K562 (cell line): ENCODE measurements at regions not wholly inside any gene's neighbourhood (a gene's known extent, or its start where the extent isn't known, plus 50 kb on each side); places are given as distances from the start of the nearest gene placed in this dataset.

ENCODE experiments used
- ATAC-seq: fragments of 200-7000 bp; cut with Tn5 transposase; 3 replicates; pipeline ENCODE4 v1.9.1; 2020; ENCODE audit warnings: moderate library complexity
- BruUV-seq: library from RNA; stranded (reverse); fragments of 400-500 nt; replicated peaks from 2 replicates; lab custom pipeline; 2021; lab: Mats Ljungman, UMichigan
- CTCF ChIA-PET: fragments of 300-600 bp; formaldehyde crosslinking; extraction: SDS; loops from one replicate; lab custom pipeline; 2021; ENCODE audit warnings: low intra/inter-chr PET ratio; lab: Yijun Ruan, JAX
- POLR2A ChIA-PET: fragments of 300-600, 350-650 bp; sonication (Branson Sonifier 250); formaldehyde crosslinking; extraction: SDS; loops from one replicate; lab custom pipeline; 2021; ENCODE audit warnings: antibody characterized with exemption, inconsistent platforms; lab: Yijun Ruan, JAX
- DNase-seq, 4 experiments: peaks; one replicate each; pipeline versions ENCODE4 v3.0.0 to v3.0.0-alpha.2; 2011 to 2018; ENCODE audit warnings: low spot score in 3 of 4, mixed read lengths in 3 of 4; ENCODE audit errors: extremely low read depth in 1 of 4
- FAIRE-seq: peaks from 2 replicates; lab custom pipeline; 2011; peaks lifted over from hg19 to GRCh38; lab: Jason Lieb, UNC
- H2AFZ ChIP-seq: 2 replicates; pipeline ENCODE4 v1.6.0; 2011; ENCODE audit warnings: low read depth, low read length, control low read depth, inconsistent platforms
- H3K27ac ChIP-seq: fragments of 200-600 bp; 3 replicates; pipeline ENCODE4 v1.8.0; 2011; ENCODE audit warnings: low read depth, mild to moderate bottlenecking, control low read depth, inconsistent platforms, low read length, moderate library complexity, mixed read lengths; ENCODE audit errors: extremely low read depth
- H3K27me3 ChIP-seq, 2 experiments: fragments of 300-600 bp in 1 of 2; 2 replicates in 1 of 2; 3 replicates in 1 of 2; pipeline versions ENCODE4 v1.6.0 to v1.8.0; 2011; ENCODE audit warnings: inconsistent platforms in 2 of 2, low read length in 2 of 2, mild to moderate bottlenecking in 1 of 2, mixed read lengths in 1 of 2, moderate library complexity in 1 of 2; ENCODE audit not compliant: control insufficient read depth in 2 of 2, insufficient read depth in 2 of 2
- H3K36me3 ChIP-seq: fragments of 300-600 bp; 3 replicates; pipeline ENCODE4 v1.8.0; 2011; ENCODE audit warnings: mild to moderate bottlenecking, low read length, inconsistent platforms; ENCODE audit not compliant: control insufficient read depth, insufficient read depth
- H3K4me1 ChIP-seq, 2 experiments: fragments of 200-600 bp in 1 of 2; replicated peaks in 1 of 2; 2 replicates in 1 of 2; 3 replicates in 1 of 2; pipeline versions ENCODE4 v1.5.1 to v1.8.0; 2011; ENCODE audit warnings: inconsistent platforms in 2 of 2, low read length in 2 of 2, mild to moderate bottlenecking in 1 of 2, mixed read lengths in 1 of 2, moderate library complexity in 1 of 2; ENCODE audit not compliant: control insufficient read depth in 2 of 2, insufficient read depth in 2 of 2
- H3K4me2 ChIP-seq: 2 replicates; pipeline ENCODE4 v1.6.1; 2011; ENCODE audit warnings: low read length, control low read depth, inconsistent platforms, mixed read lengths; ENCODE audit not compliant: insufficient read depth
- H3K4me3 ChIP-seq: fragments of 200-600 bp; sonication (generic), shearing (Covaris generic); 2 replicates; pipeline ENCODE4 v1.5.1; 2016; ENCODE audit warnings: control low read depth, inconsistent platforms
- H3K79me2 ChIP-seq: fragments of 200-600 bp; 3 replicates; pipeline ENCODE4 v1.8.0; 2011; ENCODE audit warnings: low read length, inconsistent platforms; ENCODE audit not compliant: control insufficient read depth, insufficient read depth
- H3K9ac ChIP-seq, 2 experiments: 2 replicates each; pipeline versions ENCODE4 v1.6.0 to v1.6.1; 2011; ENCODE audit warnings: low read depth in 2 of 2, low read length in 2 of 2, control low read depth in 1 of 2, inconsistent platforms in 1 of 2, mild to moderate bottlenecking in 1 of 2, mixed read lengths in 1 of 2; ENCODE audit not compliant: insufficient read depth in 1 of 2
- H3K9me1 ChIP-seq: one replicate; pipeline ENCODE4 v1.6.0; 2011; ENCODE audit warnings: inconsistent platforms, mild to moderate bottlenecking, low read length, moderate library complexity; ENCODE audit not compliant: control insufficient read depth, insufficient read depth
- H3K9me3 ChIP-seq: replicated peaks from 2 replicates; pipeline ENCODE4 v1.5.1; 2011; ENCODE audit warnings: low read depth, low read length, inconsistent platforms; ENCODE audit not compliant: control insufficient read depth, insufficient read depth
- H4K20me1 ChIP-seq: replicated peaks from 2 replicates; pipeline ENCODE4 v1.6.1; 2011; ENCODE audit warnings: low read length, inconsistent platforms, mixed read lengths; ENCODE audit not compliant: control insufficient read depth, insufficient read depth
- FOXK2 ChIP-seq, 2 experiments: fragments of 450-650 bp; IDR thresholded peaks in 1 of 2; conservative IDR thresholded peaks in 1 of 2; 2 replicates each; pipeline ENCODE4 v1.6.1; 2016; ENCODE audit warnings: low read depth in 2 of 2, mild to moderate bottlenecking in 1 of 2
- MEIS2 ChIP-seq: fragments of 450-650 bp; IDR thresholded peaks from 2 replicates; pipeline ENCODE4 v1.6.1; 2014; ENCODE audit warnings: mild to moderate bottlenecking; ENCODE audit not compliant: partially characterized antibody
- MYC ChIP-seq, 2 experiments: fragments of 250-450 bp in 1 of 2; sonication (Bioruptor Pico) in 1 of 2; IDR thresholded peaks; 2 replicates each; pipeline versions ENCODE4 v1.5.1 to v1.6.1; 2012 to 2021; ENCODE audit warnings: low read depth in 2 of 2, borderline replicate concordance in 1 of 2, improper control_type of control experiment in 1 of 2, low read length in 1 of 2, mild to moderate bottlenecking in 1 of 2, moderate library complexity in 1 of 2
- STAT5B ChIP-seq: fragments of 250-450 bp; sonication (Bioruptor Pico); IDR thresholded peaks from 2 replicates; pipeline ENCODE4 v1.8.0; 2021; ENCODE audit warnings: mild to moderate bottlenecking, inconsistent platforms
- THRAP3 ChIP-seq: fragments of 450-650 bp; IDR thresholded peaks from 2 replicates; pipeline ENCODE4 v1.6.1; 2016; ENCODE audit warnings: mild to moderate bottlenecking, inconsistent platforms, borderline replicate concordance
- WGBS: fragments of 100-300 bp; shearing (Covaris generic); methylation state at CpG from one replicate; pipeline ENCODE4 v1.1.6; 2016; ENCODE audit warnings: low coverage, mixed read lengths; ENCODE audit not compliant: insufficient coverage; ENCODE audit errors: missing lambda C conversion rate; 5-methylcytosine and 5-hydroxymethylcytosine counted together
- in situ Hi-C: fragments of 300-500 bp; cut with MboI; formaldehyde crosslinking; loops from 4 replicates; pipeline ENCODE4 v1.15.0; 2018; ENCODE audit warnings: inconsistent platforms, mixed read lengths
- intact Hi-C: fragments of 100-400 bp; cut with micrococcal nuclease; formaldehyde crosslinking; loops from 2 replicates; pipeline ENCODE4 v1.14.2; 2022
- TF ChIP-seq, protein P1 (sequence below): sonication (generic); formaldehyde crosslinking; IDR thresholded peaks from 2 replicates; pipeline ENCODE4 v1.8.0; 2023; ENCODE audit warnings: mild to moderate bottlenecking, missing genetic modification reagents
- TF ChIP-seq, protein P2 (sequence below): fragments of 450-650 bp; IDR thresholded peaks from 2 replicates; pipeline ENCODE4 v1.6.1; 2016; ENCODE audit warnings: mild to moderate bottlenecking, moderate library complexity

DNA sequence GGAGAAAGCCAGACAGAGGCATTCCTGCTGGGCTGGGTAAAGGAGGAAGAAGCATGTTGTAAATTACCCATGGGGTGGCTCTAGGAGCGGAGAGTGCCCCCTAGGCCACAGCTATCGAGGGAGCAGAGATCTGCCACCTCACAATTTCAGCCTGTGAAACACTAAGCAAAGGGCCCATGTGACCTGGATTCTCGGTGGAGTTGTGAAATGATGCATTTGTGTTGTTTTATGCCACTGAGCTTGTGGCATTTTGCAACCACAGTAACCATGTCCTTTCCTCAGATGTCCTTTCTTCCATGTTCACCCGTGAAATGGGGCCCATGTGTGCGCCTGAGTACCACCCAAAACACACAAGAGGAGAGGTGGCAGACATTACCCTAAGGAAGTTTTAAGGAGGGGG, 159.3 kb downstream of the SYK start:
- DNase-seq (no peak), FAIRE-seq (no peak), ATAC-seq (no peak)
- in situ Hi-C loops (no loop called here), intact Hi-C loops (no loop called here)
- WGBS: 5% methylated on average over 5 of the region's 5 CpGs
- H3K4me1 ChIP-seq: no peaks in the 10 kb centered on the region
- H3K9me3 ChIP-seq: no peaks in the 10 kb centered on the region
- BruUV-seq: no TSS peak
- no peak overlapping the region for H3K9ac ChIP-seq
- peaks cover 4 to 45% of the 10 kb centered on the region in 2 experiments; a peak in 4 of 5 replicates for H3K27me3 ChIP-seq
- POLR2A ChIA-PET: no interaction called here
- no peaks in the 10 kb centered on the region for H3K36me3 ChIP-seq
- CTCF ChIA-PET: no interaction called here
- no peak overlapping the region for H3K4me2 ChIP-seq
- no peak overlapping the region for H3K4me3 ChIP-seq
- H2AFZ ChIP-seq: no peak overlapping the region
- H3K9me1 ChIP-seq: no peaks in the 10 kb centered on the region
- no peaks in the 10 kb centered on the region for H4K20me1 ChIP-seq
- no peaks in the 10 kb centered on the region for H3K79me2 ChIP-seq
- no peak overlapping the region for H3K27ac ChIP-seq
- TF ChIP-seq MEIS2 (no peak), STAT5B (CRISPR knock-in tag) (no peak), FOXK2 (conservative IDR thresholded peaks at IDR 0.05 in 1 of 2, IDR thresholded peaks at IDR 0.05 in 1 of 2; ENCODE audit: low read depth in 2 of 2) (no peak), MYC (IDR thresholded peaks at IDR 0.05; ENCODE audit: low read depth, low read length) (no peak), MYC (CRISPR knock-in tag; IDR thresholded peaks at IDR 0.05; ENCODE audit: borderline replicate concordance, low read depth) (no peak), THRAP3 (no peak)
- TF ChIP-seq, protein P1, sequence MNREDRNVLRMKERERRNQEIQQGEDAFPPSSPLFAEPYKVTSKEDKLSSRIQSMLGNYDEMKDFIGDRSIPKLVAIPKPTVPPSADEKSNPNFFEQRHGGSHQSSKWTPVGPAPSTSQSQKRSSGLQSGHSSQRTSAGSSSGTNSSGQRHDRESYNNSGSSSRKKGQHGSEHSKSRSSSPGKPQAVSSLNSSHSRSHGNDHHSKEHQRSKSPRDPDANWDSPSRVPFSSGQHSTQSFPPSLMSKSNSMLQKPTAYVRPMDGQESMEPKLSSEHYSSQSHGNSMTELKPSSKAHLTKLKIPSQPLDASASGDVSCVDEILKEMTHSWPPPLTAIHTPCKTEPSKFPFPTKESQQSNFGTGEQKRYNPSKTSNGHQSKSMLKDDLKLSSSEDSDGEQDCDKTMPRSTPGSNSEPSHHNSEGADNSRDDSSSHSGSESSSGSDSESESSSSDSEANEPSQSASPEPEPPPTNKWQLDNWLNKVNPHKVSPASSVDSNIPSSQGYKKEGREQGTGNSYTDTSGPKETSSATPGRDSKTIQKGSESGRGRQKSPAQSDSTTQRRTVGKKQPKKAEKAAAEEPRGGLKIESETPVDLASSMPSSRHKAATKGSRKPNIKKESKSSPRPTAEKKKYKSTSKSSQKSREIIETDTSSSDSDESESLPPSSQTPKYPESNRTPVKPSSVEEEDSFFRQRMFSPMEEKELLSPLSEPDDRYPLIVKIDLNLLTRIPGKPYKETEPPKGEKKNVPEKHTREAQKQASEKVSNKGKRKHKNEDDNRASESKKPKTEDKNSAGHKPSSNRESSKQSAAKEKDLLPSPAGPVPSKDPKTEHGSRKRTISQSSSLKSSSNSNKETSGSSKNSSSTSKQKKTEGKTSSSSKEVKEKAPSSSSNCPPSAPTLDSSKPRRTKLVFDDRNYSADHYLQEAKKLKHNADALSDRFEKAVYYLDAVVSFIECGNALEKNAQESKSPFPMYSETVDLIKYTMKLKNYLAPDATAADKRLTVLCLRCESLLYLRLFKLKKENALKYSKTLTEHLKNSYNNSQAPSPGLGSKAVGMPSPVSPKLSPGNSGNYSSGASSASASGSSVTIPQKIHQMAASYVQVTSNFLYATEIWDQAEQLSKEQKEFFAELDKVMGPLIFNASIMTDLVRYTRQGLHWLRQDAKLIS (CRISPR knock-in tag): no peak
- TF ChIP-seq, protein P2, sequence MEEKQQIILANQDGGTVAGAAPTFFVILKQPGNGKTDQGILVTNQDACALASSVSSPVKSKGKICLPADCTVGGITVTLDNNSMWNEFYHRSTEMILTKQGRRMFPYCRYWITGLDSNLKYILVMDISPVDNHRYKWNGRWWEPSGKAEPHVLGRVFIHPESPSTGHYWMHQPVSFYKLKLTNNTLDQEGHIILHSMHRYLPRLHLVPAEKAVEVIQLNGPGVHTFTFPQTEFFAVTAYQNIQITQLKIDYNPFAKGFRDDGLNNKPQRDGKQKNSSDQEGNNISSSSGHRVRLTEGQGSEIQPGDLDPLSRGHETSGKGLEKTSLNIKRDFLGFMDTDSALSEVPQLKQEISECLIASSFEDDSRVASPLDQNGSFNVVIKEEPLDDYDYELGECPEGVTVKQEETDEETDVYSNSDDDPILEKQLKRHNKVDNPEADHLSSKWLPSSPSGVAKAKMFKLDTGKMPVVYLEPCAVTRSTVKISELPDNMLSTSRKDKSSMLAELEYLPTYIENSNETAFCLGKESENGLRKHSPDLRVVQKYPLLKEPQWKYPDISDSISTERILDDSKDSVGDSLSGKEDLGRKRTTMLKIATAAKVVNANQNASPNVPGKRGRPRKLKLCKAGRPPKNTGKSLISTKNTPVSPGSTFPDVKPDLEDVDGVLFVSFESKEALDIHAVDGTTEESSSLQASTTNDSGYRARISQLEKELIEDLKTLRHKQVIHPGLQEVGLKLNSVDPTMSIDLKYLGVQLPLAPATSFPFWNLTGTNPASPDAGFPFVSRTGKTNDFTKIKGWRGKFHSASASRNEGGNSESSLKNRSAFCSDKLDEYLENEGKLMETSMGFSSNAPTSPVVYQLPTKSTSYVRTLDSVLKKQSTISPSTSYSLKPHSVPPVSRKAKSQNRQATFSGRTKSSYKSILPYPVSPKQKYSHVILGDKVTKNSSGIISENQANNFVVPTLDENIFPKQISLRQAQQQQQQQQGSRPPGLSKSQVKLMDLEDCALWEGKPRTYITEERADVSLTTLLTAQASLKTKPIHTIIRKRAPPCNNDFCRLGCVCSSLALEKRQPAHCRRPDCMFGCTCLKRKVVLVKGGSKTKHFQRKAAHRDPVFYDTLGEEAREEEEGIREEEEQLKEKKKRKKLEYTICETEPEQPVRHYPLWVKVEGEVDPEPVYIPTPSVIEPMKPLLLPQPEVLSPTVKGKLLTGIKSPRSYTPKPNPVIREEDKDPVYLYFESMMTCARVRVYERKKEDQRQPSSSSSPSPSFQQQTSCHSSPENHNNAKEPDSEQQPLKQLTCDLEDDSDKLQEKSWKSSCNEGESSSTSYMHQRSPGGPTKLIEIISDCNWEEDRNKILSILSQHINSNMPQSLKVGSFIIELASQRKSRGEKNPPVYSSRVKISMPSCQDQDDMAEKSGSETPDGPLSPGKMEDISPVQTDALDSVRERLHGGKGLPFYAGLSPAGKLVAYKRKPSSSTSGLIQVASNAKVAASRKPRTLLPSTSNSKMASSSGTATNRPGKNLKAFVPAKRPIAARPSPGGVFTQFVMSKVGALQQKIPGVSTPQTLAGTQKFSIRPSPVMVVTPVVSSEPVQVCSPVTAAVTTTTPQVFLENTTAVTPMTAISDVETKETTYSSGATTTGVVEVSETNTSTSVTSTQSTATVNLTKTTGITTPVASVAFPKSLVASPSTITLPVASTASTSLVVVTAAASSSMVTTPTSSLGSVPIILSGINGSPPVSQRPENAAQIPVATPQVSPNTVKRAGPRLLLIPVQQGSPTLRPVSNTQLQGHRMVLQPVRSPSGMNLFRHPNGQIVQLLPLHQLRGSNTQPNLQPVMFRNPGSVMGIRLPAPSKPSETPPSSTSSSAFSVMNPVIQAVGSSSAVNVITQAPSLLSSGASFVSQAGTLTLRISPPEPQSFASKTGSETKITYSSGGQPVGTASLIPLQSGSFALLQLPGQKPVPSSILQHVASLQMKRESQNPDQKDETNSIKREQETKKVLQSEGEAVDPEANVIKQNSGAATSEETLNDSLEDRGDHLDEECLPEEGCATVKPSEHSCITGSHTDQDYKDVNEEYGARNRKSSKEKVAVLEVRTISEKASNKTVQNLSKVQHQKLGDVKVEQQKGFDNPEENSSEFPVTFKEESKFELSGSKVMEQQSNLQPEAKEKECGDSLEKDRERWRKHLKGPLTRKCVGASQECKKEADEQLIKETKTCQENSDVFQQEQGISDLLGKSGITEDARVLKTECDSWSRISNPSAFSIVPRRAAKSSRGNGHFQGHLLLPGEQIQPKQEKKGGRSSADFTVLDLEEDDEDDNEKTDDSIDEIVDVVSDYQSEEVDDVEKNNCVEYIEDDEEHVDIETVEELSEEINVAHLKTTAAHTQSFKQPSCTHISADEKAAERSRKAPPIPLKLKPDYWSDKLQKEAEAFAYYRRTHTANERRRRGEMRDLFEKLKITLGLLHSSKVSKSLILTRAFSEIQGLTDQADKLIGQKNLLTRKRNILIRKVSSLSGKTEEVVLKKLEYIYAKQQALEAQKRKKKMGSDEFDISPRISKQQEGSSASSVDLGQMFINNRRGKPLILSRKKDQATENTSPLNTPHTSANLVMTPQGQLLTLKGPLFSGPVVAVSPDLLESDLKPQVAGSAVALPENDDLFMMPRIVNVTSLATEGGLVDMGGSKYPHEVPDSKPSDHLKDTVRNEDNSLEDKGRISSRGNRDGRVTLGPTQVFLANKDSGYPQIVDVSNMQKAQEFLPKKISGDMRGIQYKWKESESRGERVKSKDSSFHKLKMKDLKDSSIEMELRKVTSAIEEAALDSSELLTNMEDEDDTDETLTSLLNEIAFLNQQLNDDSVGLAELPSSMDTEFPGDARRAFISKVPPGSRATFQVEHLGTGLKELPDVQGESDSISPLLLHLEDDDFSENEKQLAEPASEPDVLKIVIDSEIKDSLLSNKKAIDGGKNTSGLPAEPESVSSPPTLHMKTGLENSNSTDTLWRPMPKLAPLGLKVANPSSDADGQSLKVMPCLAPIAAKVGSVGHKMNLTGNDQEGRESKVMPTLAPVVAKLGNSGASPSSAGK: no peak
